ENCODE measurements at regions not wholly inside any gene's neighbourhood (a gene's known extent, or its start where the extent isn't known, plus 50 kb on each side); places are given as distances from the start of the nearest gene placed in this dataset.

GRCh38 chr20:24064915-24065314, 76.3 kb upstream of the GGTLC1 start:
- Histone ChIP-seq H3K27ac (ENCODE audit: extremely low read depth, low read depth, low read length) (no peak overlapping the region), H4K20me1 (replicated peaks; ENCODE audit: control insufficient read depth, insufficient read depth, low read length) (no peaks in the 10 kb centered on the region), H3K9me1 (ENCODE audit: control insufficient read depth, insufficient read depth, low read length) (no peaks in the 10 kb centered on the region), H2AFZ (ENCODE audit: low read depth, low read length) (no peak overlapping the region), H3K4me2 (ENCODE audit: insufficient read depth, low read length) (no peak overlapping the region), H3K27me3 (ENCODE audit: control insufficient read depth in 2 of 2, insufficient read depth in 2 of 2, low read length in 2 of 2) (no peaks in the 10 kb centered on the region), H3K9ac (ENCODE audit: insufficient read depth in 1 of 2, low read depth in 2 of 2, low read length in 2 of 2) (no peak overlapping the region), H3K36me3 (ENCODE audit: control insufficient read depth, insufficient read depth, low read length) (no peaks in the 10 kb centered on the region), H3K4me3 (no peak overlapping the region), H3K9me3 (replicated peaks; ENCODE audit: control insufficient read depth, insufficient read depth, low read depth, low read length) (no peaks in the 10 kb centered on the region), H3K4me1 (replicated peaks in 1 of 2; ENCODE audit: control insufficient read depth in 2 of 2, insufficient read depth in 2 of 2, low read length in 2 of 2) (no peaks in the 10 kb centered on the region), H3K79me2 (ENCODE audit: control insufficient read depth, insufficient read depth, low read length) (no peaks in the 10 kb centered on the region)
- BruUV-seq (replicated peaks) = no TSS peak
- CTCF ChIA-PET (ENCODE audit: low intra/inter-chr PET ratio) = no interaction called here
- intact Hi-C loops (cut with micrococcal nuclease) = no loop called here
- FAIRE-seq (no peak), DNase-seq (ENCODE audit: extremely low read depth in 1 of 4, low spot score in 3 of 4) (no peak), ATAC-seq (no peak)
- POLR2A ChIA-PET = no interaction called here
- TF ChIP-seq EP400 (IDR thresholded peaks at IDR 0.05) = no peak
- no peak for TF ChIP-seq CHD2 (IDR thresholded peaks at IDR 0.05; ENCODE audit: low read depth, low read length)
- TF ChIP-seq MXI1 (IDR thresholded peaks at IDR 0.05; ENCODE audit: low read depth, low read length) = no peak
- no peak for TF ChIP-seq U2AF1 (optimal IDR thresholded peaks at IDR 0.05; ENCODE audit: low read depth, low read length)
- TF ChIP-seq HIVEP1 (CRISPR knock-in tag; IDR thresholded peaks at IDR 0.05) = no peak
- no peak for TF ChIP-seq CREB1 (IDR thresholded peaks at IDR 0.05)
- no peak for TF ChIP-seq CREB1 (CRISPR knock-in tag; IDR thresholded peaks at IDR 0.05)
- TF ChIP-seq THRAP3 (IDR thresholded peaks at IDR 0.05; ENCODE audit: borderline replicate concordance) = no peak
- no peak for TF ChIP-seq KDM4B (IDR thresholded peaks at IDR 0.05; ENCODE audit: borderline replicate concordance in 2 of 2, low read depth in 1 of 2)
- TF ChIP-seq MTA2 (IDR thresholded peaks at IDR 0.05; ENCODE audit: low read depth) = no peak
- no peak for TF ChIP-seq EHMT2 (IDR thresholded peaks at IDR 0.05)
- TF ChIP-seq XRCC3 (IDR thresholded peaks at IDR 0.05) = no peak
- in situ Hi-C loops (cut with MboI) = no loop called here

All from K562 (cell line).